Cardiac fibroblast (primary cell): ENCODE measurements at regions not wholly inside any gene's neighbourhood (a gene's known extent, or its start where the extent isn't known, plus 50 kb on each side); places are given as distances from the start of the nearest gene placed in this dataset.

Experiments
- DNase-seq, 2 donors: peaks; one replicate each; pipeline versions ENCODE4 v3.0.0 to v3.0.0-alpha.2; 2010; ENCODE audit warnings: low read depth in 2 of 2
- H3K4me3 ChIP-seq, 2 donors: replicated peaks in 1 of 2; 1 replicate in 1 of 2; 2 replicates in 1 of 2; pipeline ENCODE4 v1.5.1; 2011; ENCODE audit warnings: low read depth in 2 of 2, low read length in 2 of 2, mild to moderate bottlenecking in 2 of 2, moderate library complexity in 1 of 2
- CTCF ChIP-seq: IDR thresholded peaks from one replicate; pipeline ENCODE4 v1.5.1; 2011; ENCODE audit warnings: low read depth, mild to moderate bottlenecking, low read length, inconsistent platforms

- TF ChIP-seq CTCF: no peak
- DNase-seq: no peak
- H3K4me3 ChIP-seq: no peak overlapping the region
Observed at GRCh38 chr1:229759586-229759985, 133.5 kb downstream of the URB2 start.

GRCh38 chr1:229760478-229760996 lies 134.5 kb downstream of the URB2 start:
- no peak for DNase-seq
- TF ChIP-seq CTCF: no peak
- H3K4me3 ChIP-seq: no peak overlapping the region

DNA sequence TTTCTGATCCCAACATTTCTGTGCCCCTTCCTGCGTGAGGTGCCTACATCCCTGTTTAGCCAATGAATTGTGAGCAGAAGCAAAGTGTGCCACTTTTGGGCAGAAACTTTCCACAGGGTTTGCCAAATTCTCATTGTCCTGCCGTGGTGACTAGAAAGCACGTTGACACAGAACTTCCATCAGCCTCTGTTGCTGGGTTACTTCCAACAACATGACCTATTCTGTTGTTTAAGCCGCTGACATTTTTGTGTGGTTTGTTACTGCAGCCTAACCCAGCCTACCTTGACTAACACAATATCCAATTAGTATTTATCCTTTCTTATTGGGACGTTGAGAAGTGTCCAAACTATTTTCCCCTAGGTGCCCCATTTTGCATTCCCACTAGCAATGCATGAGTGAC lies 136.8 kb downstream of the URB2 start:
- no peak overlapping the region for H3K4me3 ChIP-seq
- no peak for DNase-seq
- TF ChIP-seq CTCF: no peak

DNA sequence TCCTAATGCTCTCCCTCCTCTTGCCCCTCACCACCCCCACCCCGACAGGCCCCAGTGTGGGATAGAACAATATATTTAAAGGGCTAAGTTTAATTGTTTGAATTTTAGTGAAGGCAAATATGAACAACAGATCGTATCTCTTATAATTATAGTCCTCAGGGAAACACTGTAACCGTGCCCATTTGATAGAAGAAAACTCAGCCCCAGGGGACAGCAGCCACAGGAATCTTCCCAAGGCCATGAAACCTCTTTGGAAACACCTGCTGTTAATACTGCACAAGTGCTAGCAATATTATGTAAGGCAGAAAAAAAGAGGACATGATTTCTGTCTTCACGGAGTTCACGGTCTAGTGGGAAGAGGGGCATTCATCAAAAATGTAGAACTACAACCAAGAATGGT lies 142.2 kb downstream of the URB2 start:
- DNase-seq: no peak
- TF ChIP-seq CTCF: no peak

GRCh38 chr1:229769006-229769405 lies 143.0 kb downstream of the URB2 start:
- no peak overlapping the region for H3K4me3 ChIP-seq
- DNase-seq: no peak
- TF ChIP-seq CTCF: no peak

More for the DNA sequence above, 142.2 kb downstream of the URB2 start:
- no peak overlapping the region for H3K4me3 ChIP-seq

GRCh38 chr1:229769809-229770208 lies 143.8 kb downstream of the URB2 start:
- no peak overlapping the region for H3K4me3 ChIP-seq
- DNase-seq: no peak

More at GRCh38 chr1:229769809-229770208, 143.8 kb downstream of the URB2 start:
- no peak for TF ChIP-seq CTCF
